Panc1 (cell line): ENCODE measurements at regions not wholly inside any gene's neighbourhood (a gene's known extent, or its start where the extent isn't known, plus 50 kb on each side); places are given as distances from the start of the nearest gene placed in this dataset.

Experiments used
- ATAC-seq: fragments of 200-7000 bp; cut with Tn5 transposase; 2 replicates; pipeline ENCODE4 v1.9.1; 2020; ENCODE audit warnings: mild to moderate bottlenecking, moderate library complexity
- BruUV-seq: library from RNA; stranded (reverse); fragments of 400-500 nt; replicated peaks from 2 replicates; lab custom pipeline; 2021; lab: Mats Ljungman, UMichigan
- CTCF ChIA-PET: fragments of 300-600 bp; sonication (Branson Sonifier 250); formaldehyde crosslinking; loops from one replicate; lab custom pipeline; 2022; ENCODE audit warnings: antibody characterized with exemption; lab: Charles Lee
- POLR2A ChIA-PET: fragments of 300-600 bp; sonication (Branson Sonifier 250); formaldehyde crosslinking; loops from one replicate; lab custom pipeline; 2022; ENCODE audit warnings: antibody characterized with exemption; lab: Charles Lee
- DNase-seq: peaks from one replicate; pipeline ENCODE4 v3.0.0-alpha.2; 2010; ENCODE audit warnings: low read depth, low spot score
- H3K27ac ChIP-seq: 2 replicates; pipeline ENCODE4 v1.5.1; 2011; ENCODE audit warnings: mild to moderate bottlenecking, low read length, inconsistent platforms
- H3K27me3 ChIP-seq: fragments of 200-500 bp; sonication (Bioruptor generic); 2 replicates; pipeline ENCODE4 v1.6.0; 2014; ENCODE audit warnings: low read length, inconsistent platforms; ENCODE audit not compliant: control insufficient read depth, insufficient read depth
- H3K36me3 ChIP-seq: fragments of 200-500 bp; sonication (Bioruptor generic); 2 replicates; pipeline ENCODE4 v1.5.1; 2014; ENCODE audit warnings: inconsistent platforms, mild to moderate bottlenecking, low read length, moderate library complexity; ENCODE audit not compliant: control insufficient read depth, insufficient read depth
- H3K4me1 ChIP-seq: 2 replicates; pipeline ENCODE4 v1.5.1; 2011; ENCODE audit warnings: inconsistent platforms, mild to moderate bottlenecking, low read length, moderate library complexity; ENCODE audit not compliant: control insufficient read depth, insufficient read depth
- H3K4me3 ChIP-seq, 2 experiments: 2 replicates each; pipeline ENCODE4 v1.5.1; 2011 to 2012; ENCODE audit warnings: low read depth in 2 of 2, low read length in 2 of 2, mild to moderate bottlenecking in 2 of 2, inconsistent platforms in 1 of 2, moderate library complexity in 1 of 2
- H3K9me3 ChIP-seq: fragments of 200-500 bp; sonication (Bioruptor generic); 2 replicates; pipeline ENCODE4 v1.5.1; 2014; ENCODE audit warnings: low read depth, mild to moderate bottlenecking, inconsistent platforms, low read length, moderate library complexity; ENCODE audit not compliant: control insufficient read depth, insufficient read depth
- CTCF ChIP-seq: fragments of 450-650 bp; IDR thresholded peaks from 2 replicates; pipeline ENCODE4 v1.5.1; 2017; ENCODE audit warnings: mild to moderate bottlenecking
- POLR2AphosphoS5 ChIP-seq: IDR thresholded peaks from 2 replicates; pipeline ENCODE4 v1.6.1; 2012; ENCODE audit warnings: mild to moderate bottlenecking, low read depth, low read length, moderate library complexity
- SIN3A ChIP-seq: IDR thresholded peaks from 2 replicates; pipeline ENCODE4 v1.6.1; 2012; ENCODE audit warnings: low read depth, mild to moderate bottlenecking, low read length, moderate library complexity, borderline replicate concordance; ENCODE audit not compliant: insufficient read depth
- TCF7L2 ChIP-seq: IDR thresholded peaks from 2 replicates; pipeline ENCODE4 v1.6.1; 2011; ENCODE audit warnings: mild to moderate bottlenecking, low read depth, low read length, inconsistent platforms
- in situ Hi-C: cut with HindIII; loops from 2 replicates; pipeline ENCODE4 v1.10.0; 2016; ENCODE audit warnings: low sequenced_read_pairs, low pct_unique_long_range_greater_than_20kb
- intact Hi-C: fragments of 100-400 bp; cut with micrococcal nuclease; formaldehyde crosslinking; loops from one replicate; pipeline ENCODE4 v1.10.0; 2022; ENCODE audit not compliant: unreplicated experiment
- TF ChIP-seq, protein P1 (sequence below), 2 experiments: IDR thresholded peaks; 2 replicates each; pipeline ENCODE4 v1.6.1; 2011 to 2012; ENCODE audit warnings: low read depth in 2 of 2, control low read depth in 1 of 2, low read length in 1 of 2, mild to moderate bottlenecking in 1 of 2, moderate library complexity in 1 of 2; ENCODE audit not compliant: insufficient read depth in 1 of 2

- in situ Hi-C loops (no loop called here), intact Hi-C loops (no loop called here)
- no peak for DNase-seq
- CTCF ChIA-PET = no interaction called here
- Histone ChIP-seq H3K27ac (no peak overlapping the region), H3K4me3 (no peak overlapping the region), H3K27me3 (peaks cover 8% of the 10 kb centered on the region; the same call in 1 of the 2 replicates), H3K4me1 (no peaks in the 10 kb centered on the region), H3K36me3 (no peaks in the 10 kb centered on the region), H3K9me3 (no peaks in the 10 kb centered on the region)
- BruUV-seq = no TSS peak
- TF ChIP-seq, protein P1, sequence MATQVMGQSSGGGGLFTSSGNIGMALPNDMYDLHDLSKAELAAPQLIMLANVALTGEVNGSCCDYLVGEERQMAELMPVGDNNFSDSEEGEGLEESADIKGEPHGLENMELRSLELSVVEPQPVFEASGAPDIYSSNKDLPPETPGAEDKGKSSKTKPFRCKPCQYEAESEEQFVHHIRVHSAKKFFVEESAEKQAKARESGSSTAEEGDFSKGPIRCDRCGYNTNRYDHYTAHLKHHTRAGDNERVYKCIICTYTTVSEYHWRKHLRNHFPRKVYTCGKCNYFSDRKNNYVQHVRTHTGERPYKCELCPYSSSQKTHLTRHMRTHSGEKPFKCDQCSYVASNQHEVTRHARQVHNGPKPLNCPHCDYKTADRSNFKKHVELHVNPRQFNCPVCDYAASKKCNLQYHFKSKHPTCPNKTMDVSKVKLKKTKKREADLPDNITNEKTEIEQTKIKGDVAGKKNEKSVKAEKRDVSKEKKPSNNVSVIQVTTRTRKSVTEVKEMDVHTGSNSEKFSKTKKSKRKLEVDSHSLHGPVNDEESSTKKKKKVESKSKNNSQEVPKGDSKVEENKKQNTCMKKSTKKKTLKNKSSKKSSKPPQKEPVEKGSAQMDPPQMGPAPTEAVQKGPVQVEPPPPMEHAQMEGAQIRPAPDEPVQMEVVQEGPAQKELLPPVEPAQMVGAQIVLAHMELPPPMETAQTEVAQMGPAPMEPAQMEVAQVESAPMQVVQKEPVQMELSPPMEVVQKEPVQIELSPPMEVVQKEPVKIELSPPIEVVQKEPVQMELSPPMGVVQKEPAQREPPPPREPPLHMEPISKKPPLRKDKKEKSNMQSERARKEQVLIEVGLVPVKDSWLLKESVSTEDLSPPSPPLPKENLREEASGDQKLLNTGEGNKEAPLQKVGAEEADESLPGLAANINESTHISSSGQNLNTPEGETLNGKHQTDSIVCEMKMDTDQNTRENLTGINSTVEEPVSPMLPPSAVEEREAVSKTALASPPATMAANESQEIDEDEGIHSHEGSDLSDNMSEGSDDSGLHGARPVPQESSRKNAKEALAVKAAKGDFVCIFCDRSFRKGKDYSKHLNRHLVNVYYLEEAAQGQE (IDR thresholded peaks at IDR 0.05; ENCODE audit: insufficient read depth in 1 of 2, low read depth in 2 of 2, low read length in 1 of 2) = no peak
- no peak for TF ChIP-seq SIN3A
- TF ChIP-seq POLR2AphosphoS5 = no peak
- no peak for TF ChIP-seq CTCF
- no peak for TF ChIP-seq TCF7L2
- ATAC-seq = no peak
- POLR2A ChIA-PET = no interaction called here
Measured at GRCh38 chr20:51255417-51255816, 232.5 kb upstream of the KCNG1 start.

DNA sequence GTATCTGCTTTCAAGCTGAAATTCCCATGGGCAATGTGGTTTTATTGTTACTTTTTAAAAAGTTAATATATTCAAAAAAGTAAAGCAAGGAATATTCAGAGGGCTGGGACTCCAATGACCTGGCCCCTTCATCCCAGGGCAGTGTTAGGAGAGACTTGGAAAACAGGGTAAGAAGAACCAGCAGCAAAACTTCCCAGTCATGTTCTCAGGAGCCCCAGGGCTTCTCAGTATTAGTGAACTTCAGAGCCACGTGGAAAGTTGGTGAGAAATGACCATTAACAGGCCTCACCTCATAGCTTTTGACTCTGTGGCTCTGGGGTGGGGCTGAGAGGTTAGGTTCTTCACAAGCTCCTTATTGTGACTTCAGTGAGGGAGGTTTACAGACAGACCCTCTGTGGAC is 230.4 kb upstream of the KCNG1 start:
- in situ Hi-C loops (no loop called here), intact Hi-C loops (no loop called here)
- POLR2A ChIA-PET = no interaction called here
- Histone ChIP-seq H3K9me3 (no peaks in the 10 kb centered on the region), H3K36me3 (no peaks in the 10 kb centered on the region), H3K27ac (no peak overlapping the region), H3K27me3 (peaks cover 8% of the 10 kb centered on the region; the same call in 1 of the 2 replicates), H3K4me3 (no peak overlapping the region), H3K4me1 (no peaks in the 10 kb centered on the region)
- no peak for DNase-seq
- ATAC-seq = no peak
- TF ChIP-seq, protein P1 (IDR thresholded peaks at IDR 0.05; ENCODE audit: insufficient read depth in 1 of 2, low read depth in 2 of 2, low read length in 1 of 2) = no peak
- TF ChIP-seq TCF7L2 (no peak), CTCF (no peak)
- BruUV-seq = no TSS peak
- CTCF ChIA-PET = no interaction called here
